SIG-M5 (cell line): ENCODE measurements at regions not wholly inside any gene's neighbourhood (a gene's known extent, or its start where the extent isn't known, plus 50 kb on each side); places are given as distances from the start of the nearest gene placed in this dataset.

Experiments
- DNase-seq: peaks from one replicate; lab custom pipeline; 2025; lab: John Stamatoyannopoulos, UW

GRCh38 chr6:134739299-134740026, 210.4 kb downstream of the ALDH8A1 start:
- no peak for DNase-seq

DNA sequence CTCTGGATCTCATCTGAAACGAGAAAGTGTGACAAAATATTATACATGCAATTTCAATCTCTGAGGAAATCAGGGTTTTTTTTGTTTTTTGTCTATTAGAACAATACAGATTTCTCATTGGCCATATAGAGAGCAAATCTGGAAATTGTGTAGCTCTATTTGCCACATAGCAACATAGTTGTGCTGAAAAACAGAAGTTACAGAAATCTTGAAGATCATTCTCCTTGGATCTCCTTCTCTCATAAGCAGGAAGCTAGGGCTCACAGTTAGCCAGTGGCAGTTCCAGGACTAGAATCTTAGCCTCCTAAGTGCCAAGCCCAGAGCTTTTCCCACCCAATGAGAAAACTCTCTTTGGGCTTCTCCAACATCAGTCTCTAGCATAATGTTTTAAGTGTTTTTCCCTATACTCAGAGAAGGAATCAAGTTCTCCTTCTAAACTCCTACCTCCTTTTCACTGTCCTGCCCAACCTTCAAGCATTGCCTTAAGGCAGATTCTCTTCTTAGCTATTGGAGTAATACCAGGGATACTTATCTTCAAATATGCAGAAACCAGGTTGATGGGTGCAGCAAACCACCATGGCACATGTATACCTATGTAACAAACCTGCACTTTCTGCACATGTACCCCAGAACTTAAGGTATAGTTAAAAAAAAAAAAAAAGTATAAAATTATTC, 211.6 kb downstream of the ALDH8A1 start:
- DNase-seq: no peak

DNA sequence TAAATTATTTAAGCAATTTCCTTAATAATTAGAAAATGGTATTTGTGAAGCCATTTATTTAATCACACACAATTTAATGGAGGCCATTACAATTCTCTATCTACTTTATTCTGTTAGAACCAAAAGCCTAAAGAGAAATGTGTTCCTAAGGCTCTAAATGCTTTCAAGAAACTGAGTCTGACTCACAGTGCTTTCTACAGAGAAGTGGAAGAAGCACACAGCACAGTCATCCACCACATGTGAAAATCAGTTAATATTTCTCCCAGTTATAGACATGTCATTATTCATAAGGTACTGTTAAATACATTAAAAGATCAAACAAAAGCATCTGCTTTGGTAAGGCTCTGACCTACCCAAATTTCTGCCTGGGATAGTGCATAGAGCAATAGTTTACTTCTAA, 214.4 kb downstream of the ALDH8A1 start:
- no peak for DNase-seq

GRCh38 chr6:134734312-134734869, 215.5 kb downstream of the ALDH8A1 start:
- DNase-seq: no peak

- no peak for DNase-seq
Measured at GRCh38 chr6:134733801-134734200, 216.1 kb downstream of the ALDH8A1 start.

DNA sequence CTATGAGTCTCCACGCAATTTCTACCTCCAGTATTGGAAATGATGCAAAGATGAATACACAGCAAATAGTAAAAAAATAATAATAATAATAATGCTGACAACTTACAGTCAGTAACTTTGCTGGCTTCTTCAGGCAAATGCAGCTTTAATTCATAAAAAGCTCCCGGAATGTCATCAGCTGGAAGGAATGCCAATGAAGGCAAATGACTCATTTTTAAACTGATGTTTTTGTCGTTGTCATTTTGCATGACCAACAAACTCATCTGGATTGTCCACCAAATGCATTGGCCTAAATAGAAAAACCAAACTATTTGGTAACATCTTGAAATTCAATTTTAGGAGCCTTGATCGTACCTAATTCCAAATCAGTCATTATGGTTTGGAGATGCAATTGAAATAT, 217.1 kb downstream of the ALDH8A1 start:
- no peak for DNase-seq

- no peak for DNase-seq
Measured at GRCh38 chr6:134731615-134732014, 218.3 kb downstream of the ALDH8A1 start.

DNA sequence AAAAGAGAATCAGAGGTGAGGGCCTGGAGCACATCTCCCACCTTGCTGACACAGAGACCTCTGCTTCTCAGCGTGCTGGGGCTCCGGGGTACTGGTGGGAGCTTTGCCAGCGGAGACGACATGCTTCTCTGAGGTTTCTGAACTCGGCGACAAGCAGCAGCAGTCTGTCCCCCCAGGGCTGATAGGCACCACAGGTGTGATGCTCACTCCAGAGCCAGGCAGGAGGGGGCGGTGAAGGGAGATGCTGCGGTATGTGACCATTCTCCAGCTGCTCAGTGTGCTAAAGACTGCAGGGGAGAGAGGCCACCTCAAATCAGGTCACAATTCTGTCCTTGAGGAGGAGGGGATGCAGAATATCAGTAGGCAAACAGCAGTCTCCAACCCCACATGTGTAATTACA, 219.9 kb downstream of the ALDH8A1 start:
- no peak for DNase-seq

DNA sequence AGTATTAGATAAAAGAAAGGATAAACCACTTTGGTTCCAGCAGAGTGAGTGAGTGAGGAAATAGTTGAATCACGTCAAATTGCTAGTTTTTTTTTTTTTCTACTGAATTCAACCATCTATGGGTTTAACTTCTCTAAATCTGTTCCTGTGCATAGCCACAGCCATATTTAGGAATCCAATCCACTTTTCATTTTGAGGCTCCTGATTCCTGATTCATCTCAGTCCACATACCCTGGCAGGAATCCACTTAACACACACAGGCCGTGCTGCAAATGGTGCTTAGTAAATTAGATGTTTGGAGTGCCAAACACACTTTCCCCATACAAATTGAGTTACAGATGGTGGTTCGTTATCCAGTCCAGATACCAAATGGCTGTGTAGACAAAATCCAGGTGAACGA, 220.3 kb downstream of the ALDH8A1 start:
- no peak for DNase-seq

- no peak for DNase-seq
Measured at GRCh38 chr6:134727081-134727480, 222.8 kb downstream of the ALDH8A1 start.

GRCh38 chr6:134725590-134725989, 224.3 kb downstream of the ALDH8A1 start:
- DNase-seq: no peak

GRCh38 chr6:134724771-134725340, 225.0 kb downstream of the ALDH8A1 start:
- no peak for DNase-seq

DNA sequence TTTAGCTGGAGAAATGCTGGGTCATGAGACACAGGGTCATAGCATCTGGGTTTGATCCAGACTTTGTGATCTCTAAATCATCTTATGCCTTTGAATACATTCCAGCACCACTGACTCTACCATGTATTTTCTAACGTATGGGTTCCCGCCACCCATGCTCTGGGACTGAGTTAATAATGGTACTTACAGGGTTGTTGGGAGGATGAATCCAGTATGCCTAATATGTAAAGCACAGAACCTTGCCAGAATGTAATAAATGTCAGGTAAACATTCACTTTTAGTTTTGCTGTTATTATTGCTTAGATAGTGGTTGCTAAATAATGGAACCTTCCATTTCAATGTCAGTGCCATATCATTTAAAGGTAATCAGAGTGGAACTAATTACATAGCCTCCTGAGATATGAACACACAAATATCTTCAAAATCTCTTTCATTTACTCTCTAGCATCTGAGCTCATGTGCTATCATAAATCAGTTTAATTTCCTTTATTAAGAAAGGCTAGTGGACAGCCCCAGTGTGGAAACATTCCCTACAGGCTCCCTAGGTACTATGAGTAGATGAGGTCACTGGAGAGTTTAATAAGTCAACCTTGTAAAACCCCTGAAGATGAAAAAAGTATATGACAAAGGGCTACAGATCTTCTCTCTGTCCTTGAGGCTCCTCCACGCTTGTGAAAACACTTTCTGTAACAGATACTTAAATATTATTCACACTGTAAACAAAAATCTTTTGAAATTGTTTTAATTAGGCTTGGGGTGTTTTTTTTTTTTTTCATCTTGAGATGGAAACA, 226.6 kb downstream of the ALDH8A1 start:
- DNase-seq: no peak

- DNase-seq: no peak
Measured at GRCh38 chr6:134722200-134722870, 227.6 kb downstream of the ALDH8A1 start.

GRCh38 chr6:134721060-134721405, 228.9 kb downstream of the ALDH8A1 start:
- no peak for DNase-seq

DNA sequence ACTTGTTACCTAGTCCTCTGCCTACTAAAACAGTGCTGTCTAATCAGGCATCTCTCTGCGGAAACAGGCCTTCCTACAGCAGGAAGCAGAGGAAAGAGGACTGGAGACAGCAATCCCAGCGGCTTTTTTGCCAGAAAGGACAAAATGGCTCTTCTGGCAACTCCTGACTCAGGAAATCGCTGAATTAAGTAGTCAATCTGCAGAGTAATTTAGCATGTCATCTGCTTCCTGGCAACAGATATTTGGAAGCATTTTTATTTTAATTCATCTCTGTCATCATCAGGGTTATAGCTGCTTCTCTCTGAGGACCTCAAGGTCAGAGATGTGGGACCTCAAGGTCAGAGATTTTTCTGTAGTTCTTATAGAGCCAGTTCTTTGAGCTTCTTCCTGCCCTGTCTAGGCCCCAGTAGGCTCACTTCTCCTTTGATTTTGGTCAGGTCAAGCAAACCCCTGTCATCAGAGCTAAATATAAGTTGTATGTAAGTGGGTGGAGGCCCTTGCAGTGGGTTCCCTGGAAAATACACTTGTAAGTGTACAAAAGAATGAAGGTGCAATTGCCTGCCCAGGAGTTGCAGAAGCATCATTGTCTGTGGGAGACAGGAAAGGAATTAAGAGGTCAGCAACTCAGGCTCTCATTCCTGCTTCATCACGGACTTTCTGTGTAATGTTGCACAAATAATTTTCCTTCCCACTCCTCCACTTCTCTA, 229.4 kb downstream of the ALDH8A1 start:
- no peak for DNase-seq

- no peak for DNase-seq
Measured at GRCh38 chr6:134719911-134720310, 230.0 kb downstream of the ALDH8A1 start.

- DNase-seq: no peak
Measured at GRCh38 chr6:134719286-134719685, 230.6 kb downstream of the ALDH8A1 start.

DNA sequence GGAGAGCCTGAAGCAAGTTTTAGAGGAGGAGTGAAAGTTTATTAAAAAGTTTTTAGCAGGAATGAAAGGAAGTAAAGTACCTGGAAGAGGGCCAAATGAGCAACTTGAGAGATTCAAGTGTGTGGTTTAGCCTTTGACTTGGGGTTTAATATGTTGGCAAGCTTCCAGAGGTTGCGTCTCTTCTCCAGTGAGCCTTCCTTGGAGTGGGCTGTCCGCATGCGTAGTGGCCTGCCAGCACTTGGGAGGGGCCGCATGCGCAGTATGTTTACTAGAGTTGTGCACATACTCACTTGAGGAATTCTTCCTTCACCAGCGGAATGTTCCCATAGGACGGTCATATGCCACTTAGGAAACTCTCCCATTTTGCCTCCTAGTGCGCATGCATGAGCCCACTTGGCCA, 235.2 kb downstream of the ALDH8A1 start:
- no peak for DNase-seq

- no peak for DNase-seq
Measured at GRCh38 chr6:134714113-134714512, 235.8 kb downstream of the ALDH8A1 start.

- no peak for DNase-seq
Measured at GRCh38 chr6:134712311-134712710, 237.6 kb downstream of the ALDH8A1 start.
